Body of pancreas (tissue), 4 donors: ENCODE measurements at regions not wholly inside any gene's neighbourhood (a gene's known extent, or its start where the extent isn't known, plus 50 kb on each side); places are given as distances from the start of the nearest gene placed in this dataset.

Experiments
- CTCF ChIP-seq, 7 experiments: fragments of 450-650 bp in 4 of 7; fragments of 200-600 bp in 3 of 7; sonication (generic) in 3 of 7; IDR thresholded peaks; one replicate each; pipeline ENCODE4 v1.5.1; 2016 to 2019; ENCODE audit warnings: antibody characterized with exemption in 7 of 7
- POLR2A ChIP-seq, 3 donors: fragments of 450-650 bp; IDR thresholded peaks; one replicate each; pipeline ENCODE4 v1.6.1; 2016; ENCODE audit warnings: antibody characterized with exemption in 3 of 3, mild to moderate bottlenecking in 2 of 3

GRCh38 chr7:13097499-13097898, 410.1 kb downstream of the ARL4A start:
- no peak for TF ChIP-seq CTCF (IDR thresholded peaks at IDR 0.05)
- no peak for TF ChIP-seq POLR2A (IDR thresholded peaks at IDR 0.05)
